HT-29 (cell line): ENCODE measurements at regions not wholly inside any gene's neighbourhood (a gene's known extent, or its start where the extent isn't known, plus 50 kb on each side); places are given as distances from the start of the nearest gene placed in this dataset.

Source experiments
- DNase-seq: peaks from one replicate; pipeline ENCODE4 v3.0.0-alpha.2; 2015; ENCODE audit warnings: low spot score

GRCh38 chr4:123496421-123496820 is 99.8 kb downstream of the SPRY1 start:
- DNase-seq = no peak

DNA sequence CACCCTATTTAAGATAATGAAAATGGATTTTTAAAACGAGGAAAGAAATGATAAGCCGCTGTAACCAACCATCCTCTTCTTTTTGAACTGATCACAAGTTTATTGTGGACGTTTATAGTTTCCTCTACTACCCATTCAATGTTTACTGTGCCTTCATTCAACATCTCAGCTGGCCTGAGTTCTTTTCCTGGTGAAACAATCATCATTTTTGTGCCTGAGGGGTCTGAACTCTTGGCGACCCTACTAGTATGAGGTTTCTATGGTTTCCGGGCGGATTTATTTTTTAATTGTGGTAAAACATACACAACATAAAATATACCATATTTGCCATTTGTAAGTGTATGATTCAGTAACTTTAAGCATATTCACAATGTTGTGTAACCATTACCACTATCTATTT is 100.7 kb downstream of the SPRY1 start:
- DNase-seq = no peak

DNA sequence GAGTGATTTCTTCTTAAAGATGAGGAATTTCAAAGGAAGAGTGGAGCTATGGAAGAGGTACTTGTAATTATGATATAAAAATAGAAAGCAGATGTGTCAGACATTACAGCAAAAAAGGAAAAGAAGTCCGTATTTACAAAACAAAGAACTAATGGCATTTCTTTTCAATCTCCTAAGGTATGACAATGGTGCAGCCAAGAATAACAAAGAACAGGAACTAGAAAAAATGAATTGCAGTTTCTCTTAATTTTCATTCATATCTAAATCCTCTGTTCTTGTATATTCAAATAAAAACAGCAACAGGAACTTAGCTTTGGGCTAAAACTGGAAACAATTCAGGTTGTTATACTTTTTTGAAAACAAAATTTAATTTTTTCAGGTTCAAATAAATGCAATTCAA is 105.1 kb downstream of the SPRY1 start:
- DNase-seq = no peak

GRCh38 chr4:123503698-123504363 is 107.2 kb downstream of the SPRY1 start:
- no peak for DNase-seq

GRCh38 chr4:123505095-123506010 is 108.8 kb downstream of the SPRY1 start:
- peak; percentile 72 for DNase-seq

- no peak for DNase-seq
Measured at GRCh38 chr4:123506011-123506695, 109.6 kb downstream of the SPRY1 start.

DNA sequence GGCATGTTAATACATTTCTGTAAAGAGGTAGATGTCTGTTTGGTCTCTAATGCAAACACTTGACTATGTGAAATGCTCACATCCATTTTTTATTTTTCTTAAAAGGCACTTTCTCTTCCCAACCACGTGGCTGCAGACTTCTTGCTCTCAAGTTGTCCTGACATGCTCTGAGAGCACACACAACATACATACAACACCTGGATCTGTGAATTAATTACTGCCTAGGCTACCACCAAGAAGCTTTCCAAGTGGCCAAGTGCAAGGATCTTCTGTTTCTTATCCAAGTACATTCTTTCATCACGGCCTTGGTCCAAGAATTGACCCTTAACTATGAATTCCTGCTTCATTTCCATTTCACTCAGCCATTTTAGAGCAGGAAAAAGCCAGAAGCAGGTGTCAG is 110.8 kb downstream of the SPRY1 start:
- DNase-seq = peak; percentile 29

DNA sequence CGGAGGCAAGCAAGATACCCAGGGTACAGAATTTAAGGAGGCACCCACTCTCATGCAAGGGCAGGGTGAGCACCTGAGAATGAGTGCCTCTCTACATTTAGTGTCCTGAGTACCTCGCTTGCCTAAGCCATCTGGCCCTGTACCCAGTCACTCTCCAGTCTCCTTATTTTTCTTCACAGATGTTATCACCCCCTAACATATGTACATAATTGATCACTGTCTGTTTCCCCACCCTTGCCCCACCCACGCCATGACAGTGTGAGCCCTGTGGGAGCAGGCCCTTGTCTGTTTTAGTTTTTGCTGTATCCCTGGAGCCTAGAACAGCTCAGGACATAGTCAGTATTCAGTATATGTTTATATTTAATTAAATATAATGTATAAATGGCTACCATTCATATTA is 113.6 kb downstream of the SPRY1 start:
- DNase-seq = no peak

GRCh38 chr4:123510659-123511058 is 114.1 kb downstream of the SPRY1 start:
- DNase-seq = no peak

GRCh38 chr4:123516576-123516975 is 120.0 kb downstream of the SPRY1 start:
- no peak for DNase-seq

DNA sequence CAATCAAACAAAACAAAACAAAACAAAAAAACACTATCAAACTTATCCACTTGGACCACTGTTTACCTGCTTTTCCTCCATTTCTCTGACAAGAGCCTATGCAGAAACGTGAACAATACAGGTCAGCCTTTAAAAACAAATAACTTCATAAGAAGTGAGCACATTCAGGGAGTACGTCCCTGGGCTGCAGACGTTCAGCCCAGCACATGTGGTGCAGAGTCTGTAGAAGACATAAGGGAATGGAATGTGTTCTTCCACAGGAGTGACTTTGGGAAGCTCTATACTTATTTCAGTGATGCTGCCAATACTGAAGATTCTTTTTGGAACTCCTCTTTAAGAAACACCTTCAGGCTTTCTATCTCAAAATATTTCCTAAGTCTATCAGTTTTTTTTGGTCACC is 120.6 kb downstream of the SPRY1 start:
- no peak for DNase-seq

- DNase-seq = no peak
Measured at GRCh38 chr4:123517971-123518370, 121.4 kb downstream of the SPRY1 start.

GRCh38 chr4:123520325-123520724 is 123.7 kb downstream of the SPRY1 start:
- no peak for DNase-seq

DNA sequence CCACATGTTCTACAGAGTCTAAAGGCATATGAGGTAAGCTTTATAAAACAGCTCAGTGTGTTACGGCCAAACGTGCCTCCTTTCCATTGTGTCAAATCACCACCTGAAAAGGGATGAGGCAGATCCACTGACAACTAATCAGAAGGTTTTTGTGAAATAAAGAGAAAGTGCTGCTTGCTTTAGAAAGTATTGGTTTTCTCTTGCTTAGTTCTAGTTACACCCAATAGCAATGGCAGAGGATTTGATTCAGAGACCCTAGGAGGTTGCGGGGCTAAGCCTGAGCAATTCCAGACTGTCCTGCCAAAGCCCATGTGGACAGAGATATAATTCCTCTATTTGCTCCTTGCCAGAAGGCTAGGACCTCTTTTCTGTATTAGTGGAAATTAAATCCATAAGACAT is 125.5 kb downstream of the SPRY1 start:
- no peak for DNase-seq

DNA sequence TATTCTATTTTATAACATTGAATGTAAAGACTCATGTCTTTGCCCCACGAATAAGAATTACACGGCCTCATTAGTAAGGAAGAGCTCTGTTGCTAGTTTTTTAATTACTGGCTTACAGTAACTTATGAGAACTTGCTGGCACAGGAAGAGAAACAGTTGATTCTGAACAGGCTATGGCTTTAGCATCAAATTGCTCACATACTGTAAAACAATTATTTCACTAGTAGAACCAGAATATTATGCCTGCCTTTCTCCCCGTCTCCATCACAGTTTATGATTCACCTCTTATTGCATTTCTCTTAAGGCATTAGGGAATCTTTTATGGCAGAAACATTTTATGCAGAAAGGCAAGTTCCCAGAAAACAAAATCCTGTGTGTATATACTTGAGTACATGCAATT is 126.1 kb downstream of the SPRY1 start:
- no peak for DNase-seq

DNA sequence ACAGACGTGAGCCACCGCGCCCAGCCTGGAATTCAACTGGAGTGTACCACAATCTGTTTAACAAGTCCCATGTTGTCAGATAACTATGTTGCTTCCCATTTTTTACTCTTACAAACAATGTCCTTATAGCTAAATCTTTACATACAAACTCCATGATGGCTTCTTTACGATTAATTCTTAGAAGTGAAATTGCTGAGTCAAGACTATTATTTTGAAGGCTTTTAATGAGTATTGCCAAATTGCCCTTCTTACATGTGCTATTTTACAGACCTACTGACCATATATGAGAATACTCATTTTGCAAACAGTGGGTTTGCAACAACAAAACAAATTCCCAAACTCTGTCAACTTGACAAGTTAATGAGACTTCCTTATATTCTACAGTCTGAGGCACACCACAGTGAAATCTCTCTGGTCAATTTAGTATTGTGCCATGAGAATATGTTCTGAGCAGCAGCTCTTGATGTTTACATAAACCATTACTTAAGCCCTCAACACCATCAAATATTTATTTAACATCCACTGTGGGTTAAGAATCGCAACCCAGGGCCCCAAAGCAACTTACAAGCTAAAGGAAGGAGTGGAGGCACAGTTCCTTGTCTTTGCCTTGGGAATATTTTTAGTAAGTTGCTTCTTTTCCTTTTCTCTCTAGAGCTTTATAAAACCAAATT is 128.5 kb downstream of the SPRY1 start:
- no peak for DNase-seq

GRCh38 chr4:123526511-123526910 is 129.9 kb downstream of the SPRY1 start:
- no peak for DNase-seq

- DNase-seq = no peak
Measured at GRCh38 chr4:123528501-123529277, 132.1 kb downstream of the SPRY1 start.

DNA sequence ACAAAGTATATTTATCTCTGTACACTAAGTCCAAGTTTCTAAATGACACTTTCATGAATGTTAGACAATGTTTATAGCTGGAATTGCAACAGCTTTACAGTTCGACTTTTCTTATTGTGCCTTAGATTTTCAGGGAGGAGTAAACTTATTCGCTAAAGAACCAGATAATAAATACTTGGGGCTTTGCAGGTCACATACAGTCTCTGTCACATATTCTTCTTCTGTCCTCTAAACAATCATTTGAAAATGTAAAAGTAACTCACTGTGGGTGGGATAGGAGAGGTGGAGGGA is 132.6 kb downstream of the SPRY1 start:
- no peak for DNase-seq

GRCh38 chr4:123530357-123530756 is 133.8 kb downstream of the SPRY1 start:
- DNase-seq = no peak

DNA sequence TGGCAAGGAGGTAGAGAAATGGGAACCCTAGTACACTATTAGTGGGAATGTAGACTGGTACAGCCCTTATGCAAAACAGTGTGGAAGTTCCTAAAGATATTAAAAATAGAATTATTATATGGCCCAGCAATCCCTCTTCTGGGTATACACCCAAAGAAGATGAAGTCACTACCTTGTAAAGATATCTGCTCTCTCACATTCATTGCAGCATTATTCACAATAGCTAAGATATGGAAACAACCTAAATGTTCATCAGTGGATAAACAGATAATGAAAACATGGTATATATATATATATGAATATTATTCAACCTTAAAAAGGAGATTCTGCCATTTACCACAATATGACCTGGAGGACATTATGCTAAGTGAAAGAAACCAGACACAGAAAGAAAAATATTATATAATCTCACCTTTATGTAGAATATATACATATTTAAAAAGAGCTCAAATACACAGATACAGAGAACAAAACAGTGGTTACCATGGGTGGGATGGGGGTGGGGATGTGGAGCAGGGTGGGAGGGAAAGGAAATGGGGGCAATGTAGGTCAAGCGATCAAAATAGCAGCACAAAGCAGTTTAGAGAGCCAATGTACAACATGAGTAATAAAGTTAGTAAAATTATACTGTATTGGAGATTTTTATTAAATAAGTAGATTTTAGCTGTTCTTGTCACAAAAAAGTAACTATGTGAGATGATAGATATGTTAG is 138.6 kb downstream of the SPRY1 start:
- no peak for DNase-seq
